ENCODE measurements at regions not wholly inside any gene's neighbourhood (a gene's known extent, or its start where the extent isn't known, plus 50 kb on each side); places are given as distances from the start of the nearest gene placed in this dataset.

DNA sequence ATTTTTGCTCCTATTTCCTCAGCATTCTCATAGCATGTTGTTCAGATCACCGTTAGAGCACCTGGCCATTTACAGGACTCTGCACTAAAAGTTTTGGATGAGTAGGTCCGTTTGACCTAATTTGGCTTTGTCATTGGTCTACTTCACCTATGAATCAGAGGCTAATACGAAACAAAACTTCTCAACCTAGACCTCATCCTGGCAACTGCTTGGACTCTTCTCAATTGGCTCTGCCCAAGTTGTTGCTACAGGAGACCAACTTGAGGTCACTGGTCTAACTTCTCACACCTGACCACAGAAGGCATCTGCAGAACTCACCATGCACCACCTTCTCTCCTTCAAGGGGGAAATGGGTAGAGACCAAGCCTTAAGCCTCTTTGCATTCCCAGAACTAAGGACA is 663.7 kb downstream of the PLCL1 start:
- DNase-seq = no peak
- CTCF ChIA-PET = no interaction called here
- no peaks in the 10 kb centered on the region for H3K27me3 ChIP-seq (replicated peaks in 2 of 5; ENCODE audit: control insufficient read depth in 4 of 5, insufficient read depth in 5 of 5, low read length in 4 of 5)

DNA sequence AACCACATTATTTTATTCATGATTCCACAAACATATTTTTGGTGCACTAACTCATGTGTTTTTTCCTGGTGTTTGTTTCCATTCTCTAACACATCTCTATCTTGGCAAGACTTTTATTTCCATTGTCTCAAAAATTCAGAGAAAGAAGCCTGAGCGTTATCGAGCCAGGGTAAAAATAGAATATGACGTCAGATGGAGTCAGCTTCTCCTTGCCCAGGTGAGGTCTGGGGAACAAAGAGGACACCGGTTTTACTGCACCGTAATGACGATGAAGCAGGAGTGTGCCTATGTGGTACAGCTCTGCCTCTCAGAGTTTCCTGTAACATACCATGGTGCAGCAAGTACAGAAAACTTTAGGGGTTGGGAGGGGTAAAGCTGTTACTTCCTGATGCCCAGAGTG is 661.6 kb downstream of the PLCL1 start:
- POLR2A ChIA-PET = no interaction called here

More for the DNA sequence above, 663.7 kb downstream of the PLCL1 start:
- POLR2A ChIA-PET = no interaction called here
- 87% methylated on average over 3 of the region's 3 CpGs for WGBS (ENCODE audit: insufficient coverage)
- H3K36me3 ChIP-seq (ENCODE audit: control insufficient read depth in 4 of 4, insufficient read depth in 4 of 4, low read length in 3 of 4) = no peaks in the 10 kb centered on the region
- no peaks in the 10 kb centered on the region for H3K4me1 ChIP-seq (ENCODE audit: control extremely low read depth in 1 of 4, control insufficient read depth in 4 of 4, insufficient read depth in 4 of 4, low read length in 3 of 4)
- H3K4me3 ChIP-seq (ENCODE audit: control insufficient read depth in 1 of 7, extremely low read depth in 1 of 7, insufficient read depth in 4 of 7, low read depth in 2 of 7, low read length in 6 of 7) = no peak overlapping the region
- no peak overlapping the region for H3K27ac ChIP-seq (ENCODE audit: insufficient read depth in 1 of 2, low read depth in 1 of 2, low read length in 2 of 2, poor library complexity in 1 of 2, severe bottlenecking in 2 of 2)
- H3K9me3 ChIP-seq (ENCODE audit: control extremely low read depth in 1 of 5, control insufficient read depth in 4 of 5, insufficient read depth in 2 of 5, low read depth in 1 of 5, low read length in 4 of 5) = no peaks in the 10 kb centered on the region

DNA sequence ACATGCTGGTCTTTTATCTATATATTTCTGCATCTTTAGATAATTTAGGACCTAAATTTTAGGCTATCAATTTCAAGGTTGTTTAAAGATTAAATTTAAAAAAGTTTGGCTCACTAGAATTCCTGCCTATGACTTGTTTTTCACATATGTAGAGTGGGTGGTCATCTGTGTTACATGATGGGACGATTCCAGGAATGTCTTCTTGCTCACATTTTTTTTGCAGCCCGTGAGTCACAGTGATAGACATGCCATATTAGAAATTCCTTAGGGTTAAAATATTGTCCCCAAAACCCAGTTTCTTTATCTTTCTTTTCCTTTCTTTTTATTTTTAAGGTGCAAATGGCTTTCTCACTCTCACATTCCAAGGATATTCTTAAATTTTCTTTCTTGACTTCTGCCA is 652.0 kb downstream of the PLCL1 start:
- ChIA-PET CTCF (no interaction called here), POLR2A (no interaction called here)
- H3K27ac ChIP-seq (ENCODE audit: insufficient read depth in 1 of 2, low read depth in 1 of 2, low read length in 2 of 2, poor library complexity in 1 of 2, severe bottlenecking in 2 of 2) = no peak overlapping the region
- DNase-seq = no peak
- no peaks in the 10 kb centered on the region for H3K36me3 ChIP-seq (ENCODE audit: control insufficient read depth in 4 of 4, insufficient read depth in 4 of 4, low read length in 3 of 4)
- H3K4me3 ChIP-seq (ENCODE audit: control insufficient read depth in 1 of 7, extremely low read depth in 1 of 7, insufficient read depth in 4 of 7, low read depth in 2 of 7, low read length in 6 of 7) = no peak overlapping the region
- H3K4me1 ChIP-seq (ENCODE audit: control extremely low read depth in 1 of 4, control insufficient read depth in 4 of 4, insufficient read depth in 4 of 4, low read length in 3 of 4) = no peaks in the 10 kb centered on the region
- H3K27me3 ChIP-seq (replicated peaks in 2 of 5; ENCODE audit: control insufficient read depth in 4 of 5, insufficient read depth in 5 of 5, low read length in 4 of 5) = no peaks in the 10 kb centered on the region
- no peaks in the 10 kb centered on the region for H3K9me3 ChIP-seq (ENCODE audit: control extremely low read depth in 1 of 5, control insufficient read depth in 4 of 5, insufficient read depth in 2 of 5, low read depth in 1 of 5, low read length in 4 of 5)
- WGBS (ENCODE audit: insufficient coverage) = 94% methylated on average over 2 of the region's 2 CpGs

More for the DNA sequence above, 661.6 kb downstream of the PLCL1 start:
- CTCF ChIA-PET = no interaction called here
- no peaks in the 10 kb centered on the region for H3K27me3 ChIP-seq (replicated peaks in 2 of 5; ENCODE audit: control insufficient read depth in 4 of 5, insufficient read depth in 5 of 5, low read length in 4 of 5)
- H3K36me3 ChIP-seq (ENCODE audit: control insufficient read depth in 4 of 4, insufficient read depth in 4 of 4, low read length in 3 of 4) = no peaks in the 10 kb centered on the region
- H3K27ac ChIP-seq (ENCODE audit: insufficient read depth in 1 of 2, low read depth in 1 of 2, low read length in 2 of 2, poor library complexity in 1 of 2, severe bottlenecking in 2 of 2) = no peak overlapping the region
- peaks cover 0 to 2% (median 0%) of the 10 kb centered on the region in 5 experiments for H3K9me3 ChIP-seq (ENCODE audit: control extremely low read depth in 1 of 5, control insufficient read depth in 4 of 5, insufficient read depth in 2 of 5, low read depth in 1 of 5, low read length in 4 of 5)
- H3K4me3 ChIP-seq (ENCODE audit: control insufficient read depth in 1 of 7, extremely low read depth in 1 of 7, insufficient read depth in 4 of 7, low read depth in 2 of 7, low read length in 6 of 7) = no peak overlapping the region
- no peaks in the 10 kb centered on the region for H3K4me1 ChIP-seq (ENCODE audit: control extremely low read depth in 1 of 4, control insufficient read depth in 4 of 4, insufficient read depth in 4 of 4, low read length in 3 of 4)
- no peak for DNase-seq
- 100% methylated on average over 6 of the region's 6 CpGs for WGBS (ENCODE audit: insufficient coverage)

DNA sequence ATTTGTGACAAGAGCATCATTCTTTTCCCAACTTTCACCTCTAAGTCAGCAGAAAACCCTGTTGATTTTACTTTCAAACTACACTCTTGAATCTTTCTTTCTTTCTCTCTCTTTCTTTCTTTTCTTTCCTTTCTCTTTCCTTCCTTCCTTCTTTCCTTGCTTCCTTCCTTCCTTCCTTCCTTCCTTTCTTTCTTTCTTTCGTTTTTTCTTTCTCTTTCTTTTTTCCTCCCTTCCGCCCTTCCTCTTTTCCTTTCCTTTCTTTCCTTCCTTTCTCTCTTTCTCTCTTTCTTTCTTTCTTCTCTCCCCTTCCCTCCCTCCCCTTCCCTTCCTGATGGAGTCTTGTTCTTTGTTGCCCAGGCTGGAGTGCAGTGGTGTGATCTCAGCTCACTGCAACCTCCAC is 649.5 kb downstream of the PLCL1 start:
- ChIA-PET POLR2A (no interaction called here), CTCF (no interaction called here)
- H3K4me1 ChIP-seq (ENCODE audit: control extremely low read depth in 1 of 4, control insufficient read depth in 4 of 4, insufficient read depth in 4 of 4, low read length in 3 of 4) = no peaks in the 10 kb centered on the region
- H3K27me3 ChIP-seq (replicated peaks in 2 of 5; ENCODE audit: control insufficient read depth in 4 of 5, insufficient read depth in 5 of 5, low read length in 4 of 5) = no peaks in the 10 kb centered on the region
- no peak for DNase-seq
- 72% methylated on average over 2 of the region's 2 CpGs for WGBS (ENCODE audit: insufficient coverage)
- H3K9me3 ChIP-seq (ENCODE audit: control extremely low read depth in 1 of 5, control insufficient read depth in 4 of 5, insufficient read depth in 2 of 5, low read depth in 1 of 5, low read length in 4 of 5) = no peaks in the 10 kb centered on the region
- no peaks in the 10 kb centered on the region for H3K36me3 ChIP-seq (ENCODE audit: control insufficient read depth in 4 of 4, insufficient read depth in 4 of 4, low read length in 3 of 4)
- H3K27ac ChIP-seq (ENCODE audit: insufficient read depth in 1 of 2, low read depth in 1 of 2, low read length in 2 of 2, poor library complexity in 1 of 2, severe bottlenecking in 2 of 2) = no peak overlapping the region
- no peak overlapping the region for H3K4me3 ChIP-seq (ENCODE audit: control insufficient read depth in 1 of 7, extremely low read depth in 1 of 7, insufficient read depth in 4 of 7, low read depth in 2 of 7, low read length in 6 of 7)

DNA sequence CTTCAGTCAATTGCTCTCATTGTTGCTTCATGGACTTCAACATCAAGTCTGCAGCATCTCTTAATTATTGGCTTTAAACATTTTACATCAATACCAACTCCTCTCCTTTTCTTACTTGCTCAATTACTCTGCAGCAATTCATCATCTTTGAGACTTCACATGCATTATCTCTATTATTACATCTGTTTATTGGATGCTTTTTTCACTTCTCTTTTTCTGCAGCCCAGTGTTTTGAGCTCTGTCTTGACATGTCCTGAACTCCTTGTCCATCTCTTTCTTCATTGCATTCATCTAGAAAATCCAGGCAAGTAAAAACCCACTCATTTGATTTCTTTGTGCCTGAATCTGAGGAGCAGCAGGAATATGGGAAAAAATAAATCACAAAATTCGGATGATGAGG is 647.9 kb downstream of the PLCL1 start:
- no peak for DNase-seq
- ChIA-PET CTCF (no interaction called here), POLR2A (no interaction called here)
- WGBS (ENCODE audit: insufficient coverage) = 100% methylated on average over 1 of the region's 1 CpG
- H3K36me3 ChIP-seq (ENCODE audit: control insufficient read depth in 4 of 4, insufficient read depth in 4 of 4, low read length in 3 of 4) = no peaks in the 10 kb centered on the region
- H3K4me1 ChIP-seq (ENCODE audit: control extremely low read depth in 1 of 4, control insufficient read depth in 4 of 4, insufficient read depth in 4 of 4, low read length in 3 of 4) = no peaks in the 10 kb centered on the region
- no peak overlapping the region for H3K4me3 ChIP-seq (ENCODE audit: control insufficient read depth in 1 of 7, extremely low read depth in 1 of 7, insufficient read depth in 4 of 7, low read depth in 2 of 7, low read length in 6 of 7)
- peaks cover 0 to 2% (median 0%) of the 10 kb centered on the region in 5 experiments for H3K27me3 ChIP-seq (replicated peaks in 2 of 5; ENCODE audit: control insufficient read depth in 4 of 5, insufficient read depth in 5 of 5, low read length in 4 of 5)
- no peak overlapping the region for H3K27ac ChIP-seq (ENCODE audit: insufficient read depth in 1 of 2, low read depth in 1 of 2, low read length in 2 of 2, poor library complexity in 1 of 2, severe bottlenecking in 2 of 2)
- no peaks in the 10 kb centered on the region for H3K9me3 ChIP-seq (ENCODE audit: control extremely low read depth in 1 of 5, control insufficient read depth in 4 of 5, insufficient read depth in 2 of 5, low read depth in 1 of 5, low read length in 4 of 5)

DNA sequence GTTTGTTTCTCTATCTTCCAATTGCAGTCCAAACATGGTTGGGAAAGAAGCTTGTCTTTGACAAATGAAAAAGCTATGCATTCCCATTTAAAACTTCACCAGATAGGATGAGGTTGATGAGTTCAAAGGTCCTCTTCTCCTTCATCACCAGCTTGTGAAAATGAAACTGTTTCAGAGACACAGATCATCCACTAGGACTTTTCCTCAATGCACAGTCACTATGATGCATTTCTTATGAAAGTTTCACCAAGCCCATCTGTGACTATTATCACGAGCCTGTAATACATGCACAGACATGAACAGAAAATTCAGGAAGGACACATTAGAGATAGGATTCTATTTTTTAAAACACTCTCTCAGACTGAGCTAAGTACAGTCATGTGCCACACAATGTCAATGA is 644.4 kb downstream of the PLCL1 start:
- DNase-seq = no peak
- no CpG with 5 or more reads among the region's 1 CpG for WGBS (ENCODE audit: insufficient coverage)
- ChIA-PET POLR2A (no interaction called here), CTCF (no interaction called here)
- no peak overlapping the region for H3K4me3 ChIP-seq (ENCODE audit: control insufficient read depth in 1 of 7, extremely low read depth in 1 of 7, insufficient read depth in 4 of 7, low read depth in 2 of 7, low read length in 6 of 7)
- no peaks in the 10 kb centered on the region for H3K36me3 ChIP-seq (ENCODE audit: control insufficient read depth in 4 of 4, insufficient read depth in 4 of 4, low read length in 3 of 4)
- H3K27ac ChIP-seq (ENCODE audit: insufficient read depth in 1 of 2, low read depth in 1 of 2, low read length in 2 of 2, poor library complexity in 1 of 2, severe bottlenecking in 2 of 2) = no peak overlapping the region
- H3K4me1 ChIP-seq (ENCODE audit: control extremely low read depth in 1 of 4, control insufficient read depth in 4 of 4, insufficient read depth in 4 of 4, low read length in 3 of 4) = no peaks in the 10 kb centered on the region
- H3K27me3 ChIP-seq (replicated peaks in 2 of 5; ENCODE audit: control insufficient read depth in 4 of 5, insufficient read depth in 5 of 5, low read length in 4 of 5) = peaks cover 0 to 2% (median 0%) of the 10 kb centered on the region in 5 experiments
- no peaks in the 10 kb centered on the region for H3K9me3 ChIP-seq (ENCODE audit: control extremely low read depth in 1 of 5, control insufficient read depth in 4 of 5, insufficient read depth in 2 of 5, low read depth in 1 of 5, low read length in 4 of 5)

DNA sequence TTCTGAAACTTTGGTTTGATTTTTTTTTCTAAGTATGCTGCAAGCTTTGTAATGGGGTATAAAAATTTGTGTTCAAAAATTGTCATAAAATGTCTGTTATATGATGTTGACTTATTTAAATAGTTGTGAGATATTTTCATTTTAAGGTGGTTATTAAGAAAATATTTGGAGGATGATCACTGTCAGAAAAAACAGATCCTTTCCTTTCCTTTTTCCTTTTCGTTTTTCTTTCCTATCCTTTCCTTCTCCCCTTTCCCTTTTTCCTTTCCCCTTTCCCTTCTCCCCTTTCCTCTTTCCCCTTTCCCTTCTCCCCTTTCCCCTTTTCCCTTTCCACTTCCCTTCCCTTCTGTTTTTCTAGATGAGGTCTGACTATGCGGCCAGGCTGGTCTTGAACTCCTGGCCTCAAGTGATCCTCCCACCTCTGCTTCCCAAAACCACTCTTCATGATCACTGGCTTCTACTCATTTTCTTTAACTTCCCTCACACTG is 640.5 kb downstream of the PLCL1 start:
- H3K4me1 ChIP-seq (ENCODE audit: control extremely low read depth in 1 of 4, control insufficient read depth in 4 of 4, insufficient read depth in 4 of 4, low read length in 3 of 4) = no peaks in the 10 kb centered on the region
- H3K27me3 ChIP-seq (replicated peaks in 2 of 5; ENCODE audit: control insufficient read depth in 4 of 5, insufficient read depth in 5 of 5, low read length in 4 of 5) = peaks cover 0 to 2% (median 0%) of the 10 kb centered on the region in 5 experiments
- no peaks in the 10 kb centered on the region for H3K36me3 ChIP-seq (ENCODE audit: control insufficient read depth in 4 of 4, insufficient read depth in 4 of 4, low read length in 3 of 4)
- H3K27ac ChIP-seq (ENCODE audit: insufficient read depth in 1 of 2, low read depth in 1 of 2, low read length in 2 of 2, poor library complexity in 1 of 2, severe bottlenecking in 2 of 2) = no peak overlapping the region
- no peak overlapping the region for H3K4me3 ChIP-seq (ENCODE audit: control insufficient read depth in 1 of 7, extremely low read depth in 1 of 7, insufficient read depth in 4 of 7, low read depth in 2 of 7, low read length in 6 of 7)
- H3K9me3 ChIP-seq (ENCODE audit: control extremely low read depth in 1 of 5, control insufficient read depth in 4 of 5, insufficient read depth in 2 of 5, low read depth in 1 of 5, low read length in 4 of 5) = no peaks in the 10 kb centered on the region
- ChIA-PET POLR2A (no interaction called here), CTCF (no interaction called here)
- WGBS (ENCODE audit: insufficient coverage) = 100% methylated on average over 2 of the region's 2 CpGs
- DNase-seq = no peak

Measured in common myeloid progenitor, CD34-positive (primary cell).